NB4 (cell line): ENCODE measurements at regions not wholly inside any gene's neighbourhood (a gene's known extent, or its start where the extent isn't known, plus 50 kb on each side); places are given as distances from the start of the nearest gene placed in this dataset.

Experiments
- DNase-seq: peaks from one replicate; pipeline ENCODE4 v3.0.0; 2010; ENCODE audit warnings: low read depth
- H3K4me3 ChIP-seq: one replicate; pipeline ENCODE4 v1.5.1; 2011; ENCODE audit warnings: mild to moderate bottlenecking, low read depth, low read length, moderate library complexity
- MYC ChIP-seq: IDR thresholded peaks from 2 replicates; pipeline ENCODE4 v1.6.1; 2011; ENCODE audit warnings: low read depth, low read length
- POLR2A ChIP-seq: IDR thresholded peaks from 2 replicates; pipeline ENCODE4 v1.6.1; 2011; ENCODE audit warnings: mild to moderate bottlenecking; ENCODE audit not compliant: insufficient read length; ENCODE audit errors: extremely low read depth
- TF ChIP-seq, protein P1 (sequence below): IDR thresholded peaks from 2 replicates; pipeline ENCODE4 v1.6.1; 2011; ENCODE audit warnings: low read depth, low read length
- TF ChIP-seq, protein P2 (sequence below): IDR thresholded peaks from one replicate; pipeline ENCODE4 v1.5.1; 2012; ENCODE audit warnings: low read depth, low read length

DNA sequence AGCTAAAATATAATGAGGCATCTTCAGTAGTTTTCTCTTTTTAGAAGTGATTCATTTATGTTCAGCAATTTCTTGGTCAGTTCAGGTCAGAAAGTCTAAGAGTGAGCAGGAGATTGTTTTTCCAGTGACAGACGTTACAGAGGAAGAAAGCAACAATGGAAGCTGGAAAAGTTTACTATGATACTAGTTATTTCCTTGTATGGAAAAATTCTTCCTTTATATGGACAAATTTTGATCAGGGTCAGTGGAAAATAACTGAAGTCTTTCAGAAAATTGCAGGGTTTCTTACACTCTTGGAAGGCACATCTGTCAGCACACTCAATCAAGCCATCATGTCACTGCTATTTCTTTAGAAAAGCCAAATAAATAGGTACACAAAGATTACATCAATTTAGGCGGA, 1120.7 kb downstream of the FAT4 start:
- TF ChIP-seq, protein P1, sequence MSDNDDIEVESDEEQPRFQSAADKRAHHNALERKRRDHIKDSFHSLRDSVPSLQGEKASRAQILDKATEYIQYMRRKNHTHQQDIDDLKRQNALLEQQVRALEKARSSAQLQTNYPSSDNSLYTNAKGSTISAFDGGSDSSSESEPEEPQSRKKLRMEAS = no peak
- TF ChIP-seq, protein P2, sequence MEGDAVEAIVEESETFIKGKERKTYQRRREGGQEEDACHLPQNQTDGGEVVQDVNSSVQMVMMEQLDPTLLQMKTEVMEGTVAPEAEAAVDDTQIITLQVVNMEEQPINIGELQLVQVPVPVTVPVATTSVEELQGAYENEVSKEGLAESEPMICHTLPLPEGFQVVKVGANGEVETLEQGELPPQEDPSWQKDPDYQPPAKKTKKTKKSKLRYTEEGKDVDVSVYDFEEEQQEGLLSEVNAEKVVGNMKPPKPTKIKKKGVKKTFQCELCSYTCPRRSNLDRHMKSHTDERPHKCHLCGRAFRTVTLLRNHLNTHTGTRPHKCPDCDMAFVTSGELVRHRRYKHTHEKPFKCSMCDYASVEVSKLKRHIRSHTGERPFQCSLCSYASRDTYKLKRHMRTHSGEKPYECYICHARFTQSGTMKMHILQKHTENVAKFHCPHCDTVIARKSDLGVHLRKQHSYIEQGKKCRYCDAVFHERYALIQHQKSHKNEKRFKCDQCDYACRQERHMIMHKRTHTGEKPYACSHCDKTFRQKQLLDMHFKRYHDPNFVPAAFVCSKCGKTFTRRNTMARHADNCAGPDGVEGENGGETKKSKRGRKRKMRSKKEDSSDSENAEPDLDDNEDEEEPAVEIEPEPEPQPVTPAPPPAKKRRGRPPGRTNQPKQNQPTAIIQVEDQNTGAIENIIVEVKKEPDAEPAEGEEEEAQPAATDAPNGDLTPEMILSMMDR = no peak
- TF ChIP-seq MYC = no peak
- TF ChIP-seq POLR2A = no peak
- no peak for DNase-seq
- H3K4me3 ChIP-seq = no peak overlapping the region

DNA sequence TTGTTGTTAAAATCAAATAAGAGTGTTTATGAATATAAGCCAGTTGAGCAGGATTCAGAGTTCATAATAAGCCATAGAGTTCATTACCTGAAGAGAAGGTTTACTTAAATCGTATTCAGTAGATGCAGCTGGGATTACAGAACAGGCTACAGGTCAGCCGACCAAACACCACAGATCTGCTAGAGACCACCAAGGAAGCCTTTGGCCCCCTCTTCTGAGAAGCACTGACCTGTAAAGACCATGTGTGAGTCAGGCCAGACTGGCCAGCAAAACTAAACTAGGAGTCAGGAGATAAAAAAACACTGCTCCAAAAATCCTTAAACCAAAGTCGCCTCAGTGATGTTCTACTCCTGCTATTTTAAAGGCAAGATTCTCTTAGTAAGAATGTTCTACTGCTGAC, 1125.5 kb downstream of the FAT4 start:
- DNase-seq = no peak
- no peak overlapping the region for H3K4me3 ChIP-seq
- TF ChIP-seq POLR2A = no peak
- TF ChIP-seq, protein P2 = no peak
- TF ChIP-seq MYC = no peak
- TF ChIP-seq, protein P1 = no peak

DNA sequence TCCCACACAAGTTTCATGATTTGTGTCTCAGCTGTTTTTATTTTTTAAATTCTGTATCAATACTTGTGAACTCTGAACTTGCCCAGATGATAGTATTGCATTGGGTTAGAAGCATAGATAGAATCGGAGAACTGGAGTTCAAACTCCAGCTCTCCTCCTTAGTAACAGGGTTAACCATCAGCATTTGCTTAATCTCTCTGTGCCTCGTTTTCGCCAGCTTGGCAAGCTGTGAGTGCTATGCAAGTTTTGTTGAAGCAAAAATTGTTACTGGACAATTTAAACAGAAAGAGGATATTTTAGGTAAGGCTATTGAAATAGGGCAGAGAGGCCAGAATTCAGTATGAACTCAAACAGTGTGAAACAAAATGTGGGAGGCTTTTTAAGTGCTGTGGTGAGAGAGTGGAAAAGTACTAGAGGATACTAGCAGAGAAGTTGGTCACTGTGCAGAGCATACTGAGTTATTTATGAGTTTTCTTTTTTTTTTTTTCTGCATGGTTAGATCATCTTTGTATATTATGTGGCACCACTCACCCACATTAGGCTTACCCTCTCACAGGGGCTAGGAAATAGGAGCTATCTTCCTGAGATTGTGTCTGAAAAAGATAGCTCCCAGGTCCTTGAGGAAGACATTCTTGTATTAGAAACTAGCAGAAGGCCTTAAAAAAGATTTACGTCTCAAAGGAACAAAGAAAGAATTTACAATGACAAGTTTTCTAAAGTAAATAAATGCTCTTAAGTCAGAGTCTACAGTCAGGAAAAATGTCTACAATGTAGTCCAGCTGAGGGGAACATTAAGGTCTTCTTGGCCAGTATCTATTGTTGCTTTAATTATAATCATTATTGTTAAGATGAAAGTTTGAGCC, 1126.6 kb downstream of the FAT4 start:
- H3K4me3 ChIP-seq = no peak overlapping the region
- DNase-seq = no peak
- no peak for TF ChIP-seq POLR2A
- TF ChIP-seq, protein P1 = no peak
- TF ChIP-seq MYC = no peak
- TF ChIP-seq, protein P2 = no peak

DNA sequence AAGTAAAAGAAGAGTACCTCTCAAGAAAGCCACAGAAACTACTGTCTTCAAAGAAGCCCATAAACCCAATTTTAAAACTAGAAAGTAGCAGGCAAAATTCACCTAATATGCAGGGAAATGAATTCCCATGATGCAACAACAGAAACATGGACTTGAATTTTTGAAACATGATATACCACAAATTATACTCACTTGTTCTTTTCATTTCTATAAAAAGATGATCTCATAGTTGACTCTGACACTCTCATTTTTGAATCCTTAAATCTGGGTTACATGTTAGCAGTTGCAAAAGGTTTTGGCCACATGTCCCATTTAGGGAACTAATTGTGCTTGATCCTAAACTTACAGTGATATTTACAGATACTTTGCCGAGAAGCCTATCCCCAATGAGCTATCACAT, 1130.8 kb downstream of the FAT4 start:
- TF ChIP-seq, protein P2 = no peak
- TF ChIP-seq, protein P1 = no peak
- TF ChIP-seq POLR2A (no peak), MYC (no peak)
- H3K4me3 ChIP-seq = no peak overlapping the region
- DNase-seq = no peak

DNA sequence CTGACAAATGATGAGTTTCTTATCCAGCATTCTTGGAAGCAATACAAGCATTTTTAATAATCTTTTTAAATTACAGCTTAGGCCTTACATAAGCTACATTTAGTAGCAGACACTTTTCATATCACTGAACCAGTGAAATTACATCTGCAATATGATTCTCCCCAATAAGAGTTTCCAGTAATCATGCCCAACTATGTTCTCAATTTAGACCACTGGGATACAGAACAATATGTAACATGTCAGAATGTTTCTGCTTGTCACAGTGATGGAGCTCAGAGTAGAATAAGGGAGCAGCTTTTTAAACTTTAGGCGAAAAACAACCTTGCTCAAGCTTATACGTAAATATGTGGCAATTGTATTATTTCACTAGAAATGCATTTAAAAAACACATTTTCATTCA, 1132.2 kb downstream of the FAT4 start:
- TF ChIP-seq MYC (no peak), POLR2A (no peak)
- TF ChIP-seq, protein P2 = no peak
- TF ChIP-seq, protein P1 = no peak
- no peak overlapping the region for H3K4me3 ChIP-seq
- no peak for DNase-seq
